HG03439 (cell line): ENCODE measurements at regions not wholly inside any gene's neighbourhood (a gene's known extent, or its start where the extent isn't known, plus 50 kb on each side); places are given as distances from the start of the nearest gene placed in this dataset.
"Not testable (repeated sequence)": the region's sequence is repeated elsewhere in the genome, so short reads cannot be mapped to it uniquely, and the experiment has no call there.

ENCODE experiments used
- ATAC-seq: cut with Tn5 transposase; IDR thresholded peaks from one replicate; pipeline ENCODE4 v1.9.1; 2021; ENCODE audit warnings: mild to moderate bottlenecking, moderate library complexity; ENCODE audit not compliant: unreplicated experiment

DNA sequence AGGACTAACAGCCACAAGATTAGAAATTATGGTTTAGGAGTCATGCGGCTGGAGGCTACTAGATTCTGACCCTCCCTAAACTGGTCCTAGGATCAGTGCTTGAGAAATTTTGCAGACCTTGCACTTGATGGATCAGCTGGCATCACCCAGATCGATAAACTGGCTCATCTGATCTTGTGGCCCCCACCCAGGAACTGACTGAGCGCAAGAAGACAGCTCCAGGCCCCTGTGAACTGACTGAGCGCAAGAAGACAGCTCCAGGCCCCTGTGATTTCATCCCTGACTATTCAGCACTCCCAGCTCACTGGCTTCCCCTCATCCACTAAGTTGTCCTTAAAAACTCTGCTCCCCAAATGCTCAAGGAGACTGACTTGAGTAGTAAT lies 67.8 kb downstream of the MRPL36 start:
- not testable (repeated sequence) for ATAC-seq

DNA sequence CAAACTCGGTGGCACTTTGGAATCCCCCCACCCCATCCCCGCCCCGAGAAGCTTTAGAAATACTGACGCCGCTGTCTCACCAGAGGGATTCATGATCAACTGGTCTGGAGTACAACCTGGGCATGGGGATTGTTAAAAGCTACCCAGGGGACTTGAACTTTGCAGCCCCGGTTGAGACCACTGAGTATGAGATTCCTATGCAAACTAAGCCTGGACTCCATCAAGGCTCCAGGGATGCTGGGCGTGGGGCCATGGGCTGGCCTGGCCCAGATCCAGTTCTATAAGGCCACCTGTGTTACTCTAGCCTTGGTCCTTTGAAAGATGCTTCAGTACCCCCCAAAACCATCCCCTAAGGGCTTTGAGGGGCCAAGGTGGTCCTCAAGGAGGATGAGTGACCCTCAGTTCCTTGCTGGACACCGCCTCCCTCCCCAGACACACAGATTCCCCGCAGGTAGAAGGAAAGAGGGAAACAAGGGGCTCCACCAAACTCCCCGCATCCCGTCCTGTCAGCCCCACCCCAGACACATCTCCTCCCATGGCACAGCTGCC lies 68.5 kb downstream of the MRPL36 start:
- ATAC-seq: no peak

DNA sequence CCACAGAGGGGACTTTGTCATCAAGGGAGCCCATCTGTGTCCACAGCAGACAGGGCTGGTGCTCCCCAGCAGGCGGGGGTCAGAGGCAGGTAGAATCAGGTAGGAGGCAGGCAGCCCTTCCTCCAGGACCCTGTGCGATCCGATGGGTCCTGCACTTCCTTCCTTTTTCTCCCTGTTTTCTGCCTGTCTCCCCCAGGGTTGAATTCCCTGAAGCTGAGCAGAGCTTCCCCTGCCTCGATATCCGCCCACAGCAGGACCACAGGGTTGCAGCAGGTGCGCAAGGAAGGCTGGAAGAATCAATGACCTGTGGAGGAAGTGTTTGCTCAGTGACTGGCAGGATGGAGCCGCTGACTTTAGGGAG lies 69.2 kb downstream of the MRPL36 start:
- ATAC-seq: no peak

GRCh38 chr5:1729641-1730486 lies 69.8 kb downstream of the MRPL36 start:
- ATAC-seq: no peak

DNA sequence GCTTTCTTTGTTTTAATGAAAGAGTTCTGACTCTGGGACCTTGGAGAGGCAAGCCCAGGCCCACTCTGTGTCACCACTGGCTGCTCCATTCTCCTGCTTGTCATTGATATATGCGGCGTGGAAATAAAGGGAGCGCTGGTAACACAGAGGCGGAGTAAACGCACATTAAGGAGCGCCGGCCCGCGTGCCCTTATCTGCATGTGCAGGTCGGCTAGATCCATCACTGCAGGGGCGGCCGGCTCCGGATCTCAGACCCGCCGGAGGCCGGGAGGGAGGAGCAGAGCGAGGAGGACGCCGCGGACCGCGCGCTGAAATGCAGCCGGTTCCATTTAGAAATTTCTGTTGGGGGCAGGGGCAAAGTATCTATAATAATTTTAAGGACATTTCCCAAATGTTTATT lies 70.8 kb downstream of the MRPL36 start:
- no peak for ATAC-seq

GRCh38 chr5:1727571-1727970 lies 72.1 kb downstream of the MRPL36 start:
- no peak for ATAC-seq

DNA sequence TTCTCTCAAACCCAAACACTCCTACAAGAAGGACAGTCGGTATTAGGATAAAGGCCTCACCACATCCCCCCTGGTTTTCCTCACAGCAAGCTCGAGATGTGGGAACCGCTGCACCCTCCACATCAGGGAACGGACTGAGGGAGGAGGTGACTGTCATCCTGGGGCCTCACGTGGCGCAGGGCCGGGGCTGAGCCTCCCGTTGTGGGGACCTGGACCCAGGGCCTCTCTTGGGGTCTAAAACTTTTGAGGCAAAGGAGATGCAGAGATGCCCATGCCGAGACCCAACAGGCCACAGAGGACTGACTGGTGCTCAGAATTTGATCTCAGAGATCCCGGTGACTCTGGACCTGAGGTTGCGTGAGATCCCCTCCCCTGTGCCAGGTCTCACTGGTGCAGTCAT lies 72.7 kb downstream of the MRPL36 start:
- ATAC-seq: no peak

DNA sequence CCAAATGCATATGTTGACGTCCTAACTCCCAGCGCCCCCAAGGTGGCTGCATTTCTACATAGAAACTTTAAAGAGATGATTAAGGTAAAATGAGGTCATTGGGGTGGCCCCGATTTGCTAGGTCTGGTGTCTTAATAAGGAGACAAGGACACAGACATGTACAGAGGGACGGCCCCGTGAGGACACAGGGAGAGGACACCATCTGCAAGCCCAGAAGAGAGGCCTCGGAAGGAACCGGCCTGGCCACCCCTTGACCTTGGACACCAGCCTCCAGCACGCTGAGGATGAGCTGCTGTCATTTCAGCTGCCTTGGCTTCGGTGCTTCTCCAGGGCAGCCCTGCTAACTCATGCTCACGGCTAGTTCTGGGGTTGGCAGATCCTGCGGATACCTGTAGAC lies 73.2 kb downstream of the MRPL36 start:
- ATAC-seq: no peak

DNA sequence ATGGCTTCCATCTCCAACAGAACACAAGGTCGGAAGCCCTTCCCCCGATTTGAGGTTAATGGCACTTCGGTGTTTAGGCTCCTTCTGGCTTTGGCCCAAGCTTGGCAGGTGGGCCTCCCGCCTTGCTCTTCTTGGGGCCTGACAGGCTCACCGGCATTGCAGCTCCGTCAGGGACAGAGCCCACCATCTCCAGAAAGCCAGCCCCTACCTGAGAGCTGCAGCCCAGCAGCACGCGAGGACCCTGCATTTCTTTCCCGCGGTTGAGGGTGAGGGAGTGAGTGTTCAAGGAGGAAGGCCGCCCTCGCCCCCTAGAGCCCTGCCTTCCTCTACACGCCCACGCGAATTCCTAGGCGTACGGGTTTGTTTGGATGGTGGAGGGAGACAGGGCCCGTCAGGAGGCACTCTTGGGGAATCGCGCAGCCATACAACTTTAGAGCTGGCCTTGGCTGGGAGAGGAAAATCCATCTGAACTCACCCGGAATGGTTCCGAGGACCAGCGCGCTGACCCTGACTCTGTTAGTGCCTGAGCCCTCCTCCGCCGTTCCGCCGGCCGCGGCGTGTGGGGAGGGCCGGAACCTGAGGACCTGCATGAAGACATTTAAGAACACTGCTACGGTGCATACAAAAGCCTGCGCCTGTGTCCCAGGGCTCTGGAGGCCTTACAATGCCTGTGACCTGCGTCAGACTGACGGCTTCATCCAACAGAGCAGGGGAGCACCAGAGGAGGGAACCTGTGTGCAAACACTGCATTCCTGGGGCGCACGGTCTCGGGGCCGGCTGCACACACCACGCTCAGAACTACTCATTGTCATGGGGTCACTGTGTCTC lies 73.8 kb downstream of the MRPL36 start:
- ATAC-seq: no peak

- no peak for ATAC-seq
Measured at GRCh38 chr5:1724822-1725602, 74.6 kb downstream of the MRPL36 start.

- no peak for ATAC-seq
Measured at GRCh38 chr5:1723957-1724821, 75.4 kb downstream of the MRPL36 start.

DNA sequence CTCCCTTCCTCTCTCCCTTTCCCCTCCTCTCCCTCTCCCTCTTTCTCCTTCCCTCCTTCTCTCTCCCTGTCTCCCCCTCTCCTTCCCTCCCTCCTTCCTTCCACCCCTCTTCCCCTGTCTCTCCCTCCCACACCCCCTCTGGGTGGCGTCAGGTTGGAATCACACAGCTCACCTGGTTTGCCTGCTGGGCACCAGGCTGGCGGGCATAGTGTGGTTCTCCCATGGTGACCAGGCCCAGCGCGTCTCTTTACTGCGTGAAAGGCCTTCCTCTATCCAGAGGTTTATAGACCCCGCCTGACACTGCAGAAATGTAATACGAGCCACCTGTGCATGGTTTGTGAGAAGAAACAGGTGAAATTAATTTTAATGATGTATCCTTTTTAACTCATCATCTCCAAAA lies 76.2 kb downstream of the MRPL36 start:
- ATAC-seq: no peak

DNA sequence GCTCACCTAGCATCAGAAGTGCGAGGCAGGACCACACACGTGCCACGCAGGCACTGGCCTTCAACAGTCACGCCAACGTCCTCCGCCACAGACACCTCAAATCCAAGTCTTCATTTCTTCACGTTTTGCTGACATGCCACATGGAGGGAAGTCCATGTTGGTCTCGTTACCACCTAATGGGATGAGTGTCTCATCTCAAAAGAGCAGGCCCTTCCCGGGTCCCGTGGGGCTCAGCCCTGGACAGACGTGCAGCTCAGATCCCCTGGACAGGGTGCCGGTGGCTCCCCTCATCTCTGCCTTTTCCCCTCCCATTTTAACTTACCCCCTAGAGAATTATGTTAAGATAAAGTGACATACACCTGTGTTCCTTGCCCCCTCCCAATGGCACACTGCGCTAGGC lies 76.8 kb downstream of the MRPL36 start:
- ATAC-seq: no peak

DNA sequence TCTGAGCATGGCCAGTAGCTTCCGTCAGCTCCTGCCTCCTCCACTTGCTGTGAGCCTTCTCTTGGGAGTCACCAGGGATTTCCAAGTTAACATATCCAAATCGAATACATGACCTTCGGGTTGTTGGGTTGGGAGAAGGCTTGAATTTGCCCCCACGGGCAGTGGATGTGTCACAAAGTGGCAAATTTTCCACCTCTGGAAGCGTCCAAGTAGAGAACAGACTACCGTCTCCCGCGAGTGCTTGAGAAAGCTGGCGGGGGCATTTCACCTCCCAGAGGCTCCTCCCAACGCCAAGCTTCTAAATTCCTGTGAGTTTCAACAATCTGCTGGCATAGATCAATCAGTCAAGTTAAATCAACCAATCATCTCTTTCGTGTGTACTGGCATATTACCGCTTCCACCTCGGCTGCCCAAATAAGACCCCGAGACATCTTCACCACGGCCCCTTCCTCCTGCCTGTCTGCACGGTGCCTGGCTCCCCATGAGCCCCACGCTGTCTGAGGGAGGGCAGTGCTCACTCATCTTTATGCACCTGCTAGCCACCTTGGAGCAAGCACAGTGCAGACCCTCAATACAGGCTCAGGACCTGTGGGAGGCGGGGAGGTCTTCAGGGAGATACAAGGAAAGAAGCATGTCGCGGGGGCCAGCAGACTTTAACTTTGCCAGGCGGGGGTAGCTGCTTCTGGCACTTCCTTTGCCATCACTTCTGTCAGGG lies 79.1 kb downstream of the MRPL36 start:
- ATAC-seq: no peak

DNA sequence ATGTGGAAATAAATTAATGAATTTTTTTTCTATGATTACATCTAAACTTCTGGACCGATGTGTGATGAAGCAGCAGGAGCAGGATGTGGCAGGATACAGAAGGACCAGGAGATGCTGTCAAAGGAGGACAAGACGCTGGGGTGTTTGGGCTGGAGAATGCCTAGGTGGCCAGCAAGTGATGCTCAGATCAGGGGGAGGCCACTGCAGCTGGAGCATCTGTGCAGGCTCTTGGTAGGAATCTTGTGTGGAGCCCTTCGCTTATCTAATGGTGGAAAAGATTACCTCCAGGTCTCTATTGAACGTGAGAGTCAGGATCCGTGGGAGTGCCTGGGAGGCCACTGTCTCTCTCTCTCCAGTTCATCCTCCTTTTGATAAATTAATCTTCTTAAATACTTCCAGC lies 79.8 kb downstream of the MRPL36 start:
- ATAC-seq: no peak

DNA sequence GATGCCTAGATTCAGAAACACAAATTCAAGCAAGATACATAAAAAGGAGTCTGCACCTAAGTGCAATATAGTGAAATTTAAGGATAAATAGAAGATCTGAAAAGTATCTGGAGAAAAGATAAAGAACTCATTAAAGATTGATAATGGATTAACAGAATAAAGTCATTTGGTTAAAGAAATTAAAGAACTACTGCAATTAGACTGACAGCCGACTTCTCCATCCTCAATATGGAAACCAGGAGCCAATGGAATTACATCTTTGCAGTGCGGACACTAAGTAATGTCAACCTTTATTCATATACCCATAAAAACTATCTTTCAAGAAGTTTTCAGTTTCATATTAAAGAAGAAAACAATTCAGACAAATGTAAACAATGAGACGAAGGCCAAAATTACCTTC lies 81.0 kb downstream of the MRPL36 start:
- ATAC-seq: no peak

DNA sequence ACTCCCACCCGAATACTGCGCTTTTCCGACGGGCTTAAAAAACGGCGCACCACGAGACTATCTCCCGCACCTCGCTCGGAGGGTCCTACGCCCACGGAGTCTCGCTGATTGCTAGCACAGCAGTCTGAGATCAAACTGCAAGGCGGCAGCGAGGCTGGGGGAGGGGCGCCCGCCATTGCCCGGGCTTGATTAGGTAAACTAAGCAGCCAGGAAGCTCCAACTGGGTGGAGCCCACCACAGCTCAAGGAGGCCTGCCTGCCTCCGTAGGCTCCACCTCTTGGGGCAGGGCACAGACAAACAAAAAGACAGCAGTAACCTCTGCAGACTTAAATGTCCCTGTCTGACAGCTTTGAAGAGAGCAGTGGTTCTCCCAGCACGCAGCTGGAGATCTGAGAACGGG lies 89.5 kb downstream of the MRPL36 start:
- not testable (repeated sequence) for ATAC-seq

GRCh38 chr5:1709171-1709803 lies 90.3 kb downstream of the MRPL36 start:
- no peak for ATAC-seq

DNA sequence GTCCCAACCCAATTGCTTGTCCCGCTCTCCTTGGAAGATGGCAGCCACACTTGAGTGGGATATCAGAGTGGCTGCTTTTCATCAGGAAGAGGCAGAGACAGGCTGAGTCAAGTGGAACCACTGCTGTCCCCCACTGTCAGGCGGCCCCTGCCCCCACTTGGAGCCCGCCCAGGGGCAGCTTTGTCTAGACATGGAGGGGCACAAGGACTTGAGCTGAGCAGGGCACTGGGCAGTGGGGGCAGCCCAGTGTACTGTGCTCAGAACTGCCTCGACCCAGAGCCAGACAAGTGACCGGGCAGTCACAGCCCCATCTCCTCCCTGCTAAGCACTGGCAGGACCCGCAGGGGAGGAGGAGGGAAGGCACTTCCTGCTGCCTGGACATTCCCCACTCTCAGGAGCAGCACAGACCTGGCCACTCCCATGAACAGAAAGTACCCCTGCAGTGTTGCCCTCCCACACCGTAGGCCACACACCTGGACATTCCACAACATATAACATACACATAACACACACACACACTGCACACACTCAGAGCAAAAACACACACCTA lies 91.0 kb downstream of the MRPL36 start:
- no peak for ATAC-seq
